ENCODE measurements at regions not wholly inside any gene's neighbourhood (a gene's known extent, or its start where the extent isn't known, plus 50 kb on each side); places are given as distances from the start of the nearest gene placed in this dataset.
"Not testable (repeated sequence)": the region's sequence is repeated elsewhere in the genome, so short reads cannot be mapped to it uniquely, and the experiment has no call there.

- DNase-seq = no peak
Observed at GRCh38 chr18:10252952-10253705, 201.3 kb upstream of the APCDD1 start.

- DNase-seq = not testable (repeated sequence)
Observed at GRCh38 chr18:10256276-10256675, 198.2 kb upstream of the APCDD1 start.

- no peak for DNase-seq
Observed at GRCh38 chr18:10258836-10259474, 195.5 kb upstream of the APCDD1 start.

GRCh38 chr18:10259901-10260300, 194.5 kb upstream of the APCDD1 start:
- DNase-seq = no peak

GRCh38 chr18:10261344-10262276, 192.8 kb upstream of the APCDD1 start:
- no peak for DNase-seq

- no peak for DNase-seq
Observed at GRCh38 chr18:10262566-10262965, 191.9 kb upstream of the APCDD1 start.

GRCh38 chr18:10264260-10264659, 190.2 kb upstream of the APCDD1 start:
- no peak for DNase-seq

GRCh38 chr18:10265560-10266333, 188.7 kb upstream of the APCDD1 start:
- no peak for DNase-seq

- DNase-seq = no peak
Observed at GRCh38 chr18:10266334-10266590, 188.2 kb upstream of the APCDD1 start.

- DNase-seq = no peak
Observed at GRCh38 chr18:10269261-10269660, 185.2 kb upstream of the APCDD1 start.

GRCh38 chr18:10270151-10270571, 184.3 kb upstream of the APCDD1 start:
- no peak for DNase-seq

- no peak for DNase-seq
Observed at GRCh38 chr18:10271481-10271880, 183.0 kb upstream of the APCDD1 start.

GRCh38 chr18:10274301-10274700, 180.1 kb upstream of the APCDD1 start:
- DNase-seq = no peak

- DNase-seq = no peak
Observed at GRCh38 chr18:10275486-10275885, 178.9 kb upstream of the APCDD1 start.

- DNase-seq = no peak
Observed at GRCh38 chr18:10278265-10278664, 176.2 kb upstream of the APCDD1 start.

- DNase-seq = no peak
Observed at GRCh38 chr18:10279471-10279870, 175.0 kb upstream of the APCDD1 start.

- DNase-seq = no peak
Observed at GRCh38 chr18:10279905-10280644, 174.4 kb upstream of the APCDD1 start.

- DNase-seq = no peak
Observed at GRCh38 chr18:10284540-10285282, 169.7 kb upstream of the APCDD1 start.

- DNase-seq = no peak
Observed at GRCh38 chr18:10285283-10285640, 169.2 kb upstream of the APCDD1 start.

GRCh38 chr18:10286580-10287150, 167.8 kb upstream of the APCDD1 start:
- DNase-seq = no peak

GRCh38 chr18:10289251-10289650, 165.2 kb upstream of the APCDD1 start:
- DNase-seq = no peak

Measured in eye (tissue), 1 donor.